ENCODE measurements at regions not wholly inside any gene's neighbourhood (a gene's known extent, or its start where the extent isn't known, plus 50 kb on each side); places are given as distances from the start of the nearest gene placed in this dataset.

GRCh38 chr6:156359912-156360311 lies 417.3 kb upstream of the ARID1B start:
- H3K4me3 ChIP-seq (ENCODE audit: low read depth, low read length): no peak overlapping the region
- peak; percentile 31; the same call in 1 of the 2 replicates for TF ChIP-seq CTCF (IDR thresholded peaks at IDR 0.05; ENCODE audit: low read depth, low read length)
- H3K27ac ChIP-seq: no peak overlapping the region
- no peaks in the 10 kb centered on the region for H3K9me3 ChIP-seq (ENCODE audit: severe bottlenecking)
- H3K36me3 ChIP-seq: no peaks in the 10 kb centered on the region
- H3K27me3 ChIP-seq (ENCODE audit: insufficient read depth, low read depth, severe bottlenecking): no peaks in the 10 kb centered on the region
- no peak for DNase-seq

GRCh38 chr6:156352861-156353260 lies 424.3 kb upstream of the ARID1B start:
- Histone ChIP-seq H3K9me3 (ENCODE audit: severe bottlenecking) (no peaks in the 10 kb centered on the region), H3K27me3 (ENCODE audit: insufficient read depth, low read depth, severe bottlenecking) (no peaks in the 10 kb centered on the region), H3K36me3 (no peaks in the 10 kb centered on the region), H3K27ac (no peak overlapping the region), H3K4me3 (ENCODE audit: low read depth, low read length) (no peak overlapping the region)
- DNase-seq: no peak
- TF ChIP-seq CTCF (IDR thresholded peaks at IDR 0.05; ENCODE audit: low read depth, low read length): no peak

- no peak overlapping the region for H3K4me3 ChIP-seq (ENCODE audit: low read depth, low read length)
- TF ChIP-seq CTCF (IDR thresholded peaks at IDR 0.05; ENCODE audit: low read depth, low read length): no peak
- no peaks in the 10 kb centered on the region for H3K9me3 ChIP-seq (ENCODE audit: severe bottlenecking)
- no peak overlapping the region for H3K27ac ChIP-seq
- no peak for DNase-seq
- no peaks in the 10 kb centered on the region for H3K27me3 ChIP-seq (ENCODE audit: insufficient read depth, low read depth, severe bottlenecking)
- H3K36me3 ChIP-seq: no peaks in the 10 kb centered on the region
These were observed 425.7 kb upstream of the ARID1B start for GRCh38 chr6:156351346-156351966.

- Histone ChIP-seq H3K4me3 (ENCODE audit: low read depth, low read length) (no peak overlapping the region), H3K27me3 (ENCODE audit: insufficient read depth, low read depth, severe bottlenecking) (no peaks in the 10 kb centered on the region)
These were observed 426.8 kb upstream of the ARID1B start for GRCh38 chr6:156350337-156350736.

GRCh38 chr6:156348849-156349248 lies 428.3 kb upstream of the ARID1B start:
- no peak overlapping the region for H3K27ac ChIP-seq
- H3K27me3 ChIP-seq (ENCODE audit: insufficient read depth, low read depth, severe bottlenecking): no peaks in the 10 kb centered on the region
- no peak for DNase-seq
- no peaks in the 10 kb centered on the region for H3K9me3 ChIP-seq (ENCODE audit: severe bottlenecking)
- H3K36me3 ChIP-seq: no peaks in the 10 kb centered on the region
- no peak overlapping the region for H3K4me3 ChIP-seq (ENCODE audit: low read depth, low read length)
- TF ChIP-seq CTCF (IDR thresholded peaks at IDR 0.05; ENCODE audit: low read depth, low read length): no peak

More at GRCh38 chr6:156350337-156350736, 426.8 kb upstream of the ARID1B start:
- no peak for TF ChIP-seq CTCF (IDR thresholded peaks at IDR 0.05; ENCODE audit: low read depth, low read length)
- DNase-seq: no peak
- Histone ChIP-seq H3K9me3 (ENCODE audit: severe bottlenecking) (no peaks in the 10 kb centered on the region), H3K27ac (no peak overlapping the region), H3K36me3 (no peaks in the 10 kb centered on the region)

- Histone ChIP-seq H3K9me3 (ENCODE audit: severe bottlenecking) (no peaks in the 10 kb centered on the region), H3K27ac (no peak overlapping the region), H3K27me3 (ENCODE audit: insufficient read depth, low read depth, severe bottlenecking) (no peaks in the 10 kb centered on the region), H3K4me3 (ENCODE audit: low read depth, low read length) (no peak overlapping the region), H3K36me3 (no peaks in the 10 kb centered on the region)
- TF ChIP-seq CTCF (IDR thresholded peaks at IDR 0.05; ENCODE audit: low read depth, low read length): no peak
- no peak for DNase-seq
These were observed 428.8 kb upstream of the ARID1B start for GRCh38 chr6:156348424-156348823.

Data from WERI-Rb-1 (cell line).